Activated effector memory CD4-positive, alpha-beta T cell treated with anti-CD3 and anti-CD28 coated beads, Interleukin-2, amount 50 U/mL, for 16 hours (primary cell): ENCODE measurements at regions not wholly inside any gene's neighbourhood (a gene's known extent, or its start where the extent isn't known, plus 50 kb on each side); places are given as distances from the start of the nearest gene placed in this dataset.
"Not testable (repeated sequence)": the region's sequence is repeated elsewhere in the genome, so short reads cannot be mapped to it uniquely, and the experiment has no call there.

ENCODE experiments used
- DNase-seq: peaks from one replicate; pipeline ENCODE4 v3.0.0-alpha.2; 2020

DNA sequence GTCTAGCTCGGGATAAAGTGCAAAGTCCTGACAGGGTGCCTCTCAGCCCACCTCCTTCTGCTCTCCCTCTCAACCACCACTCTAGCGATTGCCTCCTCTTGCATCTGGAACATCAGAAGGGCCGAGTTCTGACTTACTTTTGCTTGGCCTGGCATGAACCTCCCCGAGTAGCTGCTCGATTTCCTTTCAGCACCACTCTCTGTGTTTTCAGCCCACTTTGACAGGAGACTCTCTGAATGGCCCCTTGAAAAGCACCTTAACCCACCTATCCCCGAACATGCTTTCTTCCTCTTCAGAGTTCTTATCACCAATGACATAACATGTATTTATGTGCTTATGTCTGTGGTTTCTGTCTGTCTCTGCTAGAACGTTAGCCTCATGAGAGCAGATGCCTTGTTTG, 225.8 kb upstream of the RUNX1 start:
- no peak for DNase-seq

DNA sequence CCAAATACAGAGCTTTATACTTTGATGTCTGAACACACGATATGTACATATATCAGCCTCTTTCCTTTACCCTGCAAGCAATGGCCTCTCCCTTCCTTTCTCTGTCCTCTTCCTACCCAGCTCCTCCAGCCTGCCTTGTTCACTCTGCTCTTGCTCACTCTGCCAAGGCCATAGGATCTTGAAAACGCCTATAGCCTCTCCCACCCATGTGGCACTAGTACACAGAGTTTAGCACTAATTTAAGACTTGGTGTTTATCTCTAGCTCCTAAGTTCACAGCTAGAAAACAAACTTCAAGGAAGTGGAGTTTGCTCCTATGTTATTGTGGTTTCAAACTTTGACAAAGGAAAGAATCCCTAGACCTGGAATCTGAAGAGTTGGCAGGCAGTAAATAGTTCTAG, 225.0 kb upstream of the RUNX1 start:
- no peak for DNase-seq

- DNase-seq = no peak
Measured at GRCh38 chr21:35273333-35273732, 224.2 kb upstream of the RUNX1 start.

DNA sequence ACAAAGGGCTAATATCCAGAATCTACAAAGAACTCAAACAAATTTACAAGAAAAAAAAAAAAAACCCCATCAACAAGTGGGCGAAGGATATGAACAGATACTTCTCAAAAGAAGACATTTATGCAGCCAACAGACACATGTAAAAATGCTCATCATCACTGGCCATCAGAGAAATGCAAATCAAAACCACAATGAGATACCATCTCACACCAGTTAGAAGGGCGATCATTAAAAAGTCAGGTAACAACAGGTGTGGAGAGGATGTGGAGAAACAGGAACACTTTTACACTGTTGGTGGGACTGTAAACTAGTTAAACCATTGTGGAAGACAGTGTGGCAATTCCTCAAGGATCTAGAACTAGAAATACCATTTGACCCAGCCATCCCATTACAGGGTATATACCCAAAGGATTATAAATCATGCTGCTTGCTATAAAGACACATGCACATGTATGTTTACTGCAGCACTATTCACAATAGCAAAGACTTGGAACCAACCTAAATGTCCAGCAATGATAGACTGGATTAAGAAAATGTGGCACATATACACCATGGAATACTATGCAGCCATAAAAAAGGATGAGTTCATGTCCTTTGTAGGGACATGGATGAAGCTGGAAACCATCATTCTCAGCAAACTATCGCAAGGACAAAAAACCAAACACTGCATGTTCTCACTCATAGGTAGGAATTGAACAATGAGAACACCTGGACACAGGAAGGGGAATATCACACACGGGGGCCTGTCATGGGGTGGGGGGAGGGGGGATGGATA, 222.4 kb upstream of the RUNX1 start:
- DNase-seq = not testable (repeated sequence)

DNA sequence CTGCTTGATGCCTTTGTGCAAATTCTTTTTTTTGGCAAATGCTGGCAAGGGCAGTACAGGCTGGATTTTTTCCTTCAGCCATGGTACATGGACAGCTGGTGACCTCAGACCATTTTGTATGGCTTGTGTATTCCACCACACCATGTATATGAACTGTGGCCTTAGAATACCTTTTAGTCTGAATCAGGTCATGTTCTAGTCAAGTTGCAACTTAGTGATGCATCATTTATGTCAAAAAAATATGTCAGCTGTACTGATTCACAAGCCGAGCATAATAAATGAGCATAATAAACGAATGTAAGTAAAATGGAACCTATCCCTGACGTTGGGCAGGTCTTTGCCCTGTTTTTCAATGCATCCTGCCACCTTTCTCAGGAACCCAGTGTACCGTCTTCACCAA, 219.7 kb upstream of the RUNX1 start:
- DNase-seq = no peak

GRCh38 chr21:35268261-35268660, 219.2 kb upstream of the RUNX1 start:
- no peak for DNase-seq

DNA sequence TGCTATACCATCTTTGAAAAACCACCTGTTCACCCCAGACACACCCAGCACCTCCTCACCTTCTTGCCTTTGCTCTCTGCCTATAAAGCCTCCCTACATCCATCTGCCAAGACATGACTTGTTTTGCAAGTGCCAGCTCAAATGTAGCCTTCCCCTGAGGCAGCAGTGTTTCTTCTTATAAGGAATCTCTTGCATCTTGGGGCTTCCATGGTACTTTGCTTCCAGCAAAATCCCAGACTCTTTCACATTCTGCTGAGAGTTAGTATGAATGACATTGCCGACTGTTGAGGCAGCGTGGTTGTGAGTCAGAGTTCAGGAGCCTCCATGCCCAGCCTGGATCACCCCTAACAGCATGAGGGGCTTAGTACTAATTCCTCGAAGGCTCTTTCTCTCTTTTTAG, 217.4 kb upstream of the RUNX1 start:
- no peak for DNase-seq

DNA sequence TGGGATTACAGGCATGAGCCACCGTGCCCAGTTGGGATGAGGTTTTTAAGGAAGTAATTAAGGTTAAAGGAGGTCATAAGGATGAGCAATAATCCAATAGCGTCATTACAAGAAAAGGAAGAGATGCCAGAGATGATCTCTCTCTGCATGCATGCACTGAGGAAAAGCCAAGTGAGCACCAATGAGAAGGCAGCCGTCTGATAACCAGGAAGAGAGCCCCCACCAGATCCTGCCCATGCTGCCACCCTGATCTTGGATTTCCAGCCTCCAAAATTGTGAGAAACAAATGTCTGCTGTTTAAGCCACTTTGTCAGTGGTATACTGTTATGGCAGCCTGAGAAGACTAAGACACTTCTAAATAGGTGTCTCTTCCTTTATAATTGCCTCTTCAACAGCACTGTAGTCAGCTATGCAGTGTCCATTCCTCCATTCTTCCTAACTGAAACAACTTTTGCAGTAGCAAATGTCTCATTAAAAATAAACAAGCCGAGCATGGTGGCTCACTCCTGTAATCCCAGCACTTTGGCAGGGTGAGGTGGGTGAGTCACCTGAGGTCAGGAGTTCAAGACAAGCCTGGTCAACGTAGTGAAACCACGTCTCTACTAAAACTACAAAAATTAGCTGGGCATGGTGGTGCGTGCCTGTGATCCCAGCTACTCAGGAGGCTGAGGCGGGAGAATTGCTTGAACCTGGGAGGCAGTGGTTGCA, 216.2 kb upstream of the RUNX1 start:
- no peak for DNase-seq

- DNase-seq = no peak
Measured at GRCh38 chr21:35259457-35259856, 210.4 kb upstream of the RUNX1 start.

- DNase-seq = no peak
Measured at GRCh38 chr21:35258521-35258920, 209.4 kb upstream of the RUNX1 start.

DNA sequence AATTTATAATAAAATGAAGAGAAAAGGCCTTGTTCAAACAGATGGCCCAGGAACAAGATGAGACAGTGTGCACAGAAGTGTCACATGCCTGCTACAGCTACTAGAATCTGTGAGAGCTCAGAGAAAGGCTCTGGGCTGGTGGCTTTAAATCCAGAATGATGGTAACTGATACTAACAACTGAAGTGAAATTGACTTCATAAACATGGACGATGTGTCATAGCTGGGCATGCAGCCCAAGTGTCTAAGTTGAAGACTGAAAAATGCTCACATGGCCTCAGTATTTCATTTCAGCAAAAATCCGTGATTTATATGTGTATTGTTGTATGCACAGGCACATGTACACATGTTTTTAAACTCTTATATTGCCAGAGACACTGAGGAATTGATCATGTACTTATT, 208.3 kb upstream of the RUNX1 start:
- no peak for DNase-seq

GRCh38 chr21:35256468-35256988, 207.4 kb upstream of the RUNX1 start:
- DNase-seq = no peak

GRCh38 chr21:35254765-35255138, 205.7 kb upstream of the RUNX1 start:
- DNase-seq = no peak

DNA sequence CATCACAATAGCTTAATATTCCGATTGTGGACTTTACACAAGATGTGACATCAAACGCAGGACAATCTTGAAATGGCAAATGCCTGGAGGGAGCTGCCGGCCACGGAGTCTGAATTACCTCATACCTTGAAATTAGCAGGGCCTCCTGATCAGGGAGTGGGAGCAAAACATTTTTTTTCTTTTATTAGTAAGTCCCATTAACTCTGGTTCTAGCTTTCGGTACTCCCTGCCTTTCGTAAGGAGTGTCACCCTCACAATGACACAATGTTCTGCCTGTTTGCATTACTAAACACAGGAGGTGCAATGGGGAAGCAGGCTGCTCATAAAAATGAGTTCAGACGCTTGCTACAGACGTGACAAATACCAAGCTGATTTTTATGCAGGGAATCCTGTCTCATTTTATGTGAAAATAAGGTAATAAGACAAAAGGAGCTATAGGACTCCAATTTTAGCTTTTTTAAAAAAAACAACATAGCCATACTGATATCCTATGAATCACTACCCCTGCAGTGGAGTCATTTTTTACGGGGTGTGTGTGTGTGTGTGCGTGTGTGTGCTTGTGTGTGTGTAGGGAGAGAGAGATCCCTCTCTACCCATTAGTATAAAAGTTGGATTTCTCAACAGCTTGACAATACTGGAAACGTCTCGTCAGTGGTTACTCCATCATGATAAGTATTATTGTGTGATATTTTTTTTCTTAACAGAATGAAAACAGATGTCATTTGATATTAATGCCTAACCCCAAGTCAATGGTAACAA, 205.1 kb upstream of the RUNX1 start:
- DNase-seq = no peak

DNA sequence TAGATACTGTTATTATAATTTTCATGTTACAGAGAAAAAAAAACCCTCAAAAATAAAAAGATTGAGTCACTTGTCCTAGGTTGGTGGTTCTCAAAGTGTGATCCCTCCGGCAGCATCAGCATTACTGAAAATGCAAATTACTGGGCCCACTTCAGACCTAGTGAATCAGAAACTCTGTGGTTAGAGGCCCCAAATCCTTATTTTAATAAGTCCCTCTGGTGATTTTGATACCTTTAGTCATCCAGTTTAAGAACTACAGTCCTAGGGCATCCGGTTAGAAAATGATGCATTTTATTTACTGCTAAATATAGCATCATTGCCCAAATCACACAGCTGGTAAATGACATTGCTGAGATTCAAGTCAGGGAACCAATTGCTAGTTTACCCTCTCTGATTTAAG, 203.7 kb upstream of the RUNX1 start:
- no peak for DNase-seq

- DNase-seq = no peak
Measured at GRCh38 chr21:35249636-35250035, 200.5 kb upstream of the RUNX1 start.

GRCh38 chr21:35245879-35246278, 196.8 kb upstream of the RUNX1 start:
- no peak for DNase-seq

DNA sequence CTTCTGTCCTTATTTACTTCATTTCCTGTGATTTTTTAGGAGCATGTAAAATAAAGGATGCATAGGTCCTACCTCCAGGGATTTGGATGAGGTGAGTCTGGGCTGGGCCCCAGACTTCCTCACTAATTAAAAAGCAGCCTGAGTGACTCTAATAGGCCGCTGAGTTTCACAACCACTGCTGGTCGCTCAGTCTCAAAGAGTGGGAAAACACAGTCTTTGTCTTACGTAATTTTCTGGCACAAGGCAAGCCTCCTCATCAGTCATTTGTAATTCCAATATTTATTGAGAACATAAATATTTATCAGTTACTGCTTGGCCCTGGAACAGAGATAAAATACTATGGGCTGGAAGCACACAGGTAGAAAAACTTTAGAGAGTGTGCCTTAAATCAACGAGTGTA, 195.4 kb upstream of the RUNX1 start:
- no peak for DNase-seq

DNA sequence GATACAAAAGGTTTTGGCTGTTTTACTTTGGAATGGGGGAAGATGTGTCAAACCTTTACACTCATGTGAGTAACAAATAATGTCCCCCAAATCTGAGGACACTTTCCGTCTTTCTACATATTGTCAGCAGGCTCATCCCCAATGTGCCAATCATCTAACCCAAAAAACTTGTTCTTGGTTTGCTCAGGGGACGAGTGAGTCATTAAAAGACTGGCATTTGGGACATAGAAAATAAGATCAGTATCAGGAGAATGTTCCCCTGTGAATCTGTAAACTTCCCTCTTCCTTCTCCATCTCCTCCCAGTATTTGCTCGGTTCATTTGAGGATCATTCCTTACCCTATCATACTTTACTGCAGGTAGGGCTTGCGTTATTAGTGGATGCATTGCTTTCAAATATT, 194.1 kb upstream of the RUNX1 start:
- DNase-seq = no peak

GRCh38 chr21:35239811-35240219, 190.7 kb upstream of the RUNX1 start:
- no peak for DNase-seq

- DNase-seq = no peak
Measured at GRCh38 chr21:35238119-35238518, 189.0 kb upstream of the RUNX1 start.

DNA sequence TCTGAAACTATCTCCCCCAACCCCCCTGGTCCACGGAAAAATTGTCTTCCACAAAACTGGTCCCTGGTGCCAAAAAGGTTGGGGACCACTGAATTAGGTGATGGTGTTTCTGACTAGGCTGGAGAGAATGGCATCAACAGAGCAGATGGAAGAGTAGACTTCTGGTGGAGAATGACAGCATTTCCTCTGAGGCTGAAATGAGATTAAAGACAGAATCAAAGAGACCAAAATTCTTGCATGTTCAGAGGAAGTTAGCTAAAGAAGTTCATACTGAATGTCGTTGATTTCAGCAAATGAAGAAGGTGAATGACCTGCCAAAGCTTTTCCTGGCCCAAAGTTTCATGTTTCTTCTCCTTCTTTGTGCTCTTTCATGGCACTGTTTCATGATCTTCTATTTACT, 188.2 kb upstream of the RUNX1 start:
- DNase-seq = no peak

GRCh38 chr21:35236090-35236489, 187.0 kb upstream of the RUNX1 start:
- DNase-seq = no peak

DNA sequence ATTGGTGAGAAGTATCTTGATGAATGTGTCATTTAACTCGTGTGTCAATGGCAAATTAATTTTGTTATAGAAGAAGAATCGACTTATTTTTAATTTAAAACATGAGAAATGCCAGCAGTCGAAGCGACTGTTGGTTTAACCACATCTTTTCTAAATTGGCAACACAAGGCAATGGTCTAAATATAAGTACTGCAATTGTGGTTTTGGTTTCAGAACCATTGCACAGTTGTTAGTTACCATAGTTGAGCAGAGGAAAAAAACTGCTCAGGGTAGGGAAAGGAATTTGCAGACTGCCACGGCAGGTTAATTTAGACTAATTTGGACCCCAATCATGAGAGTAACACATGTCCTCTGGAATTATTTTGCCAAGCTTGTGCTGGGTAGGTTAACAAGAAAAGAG, 185.6 kb upstream of the RUNX1 start:
- DNase-seq = no peak
